H1 (cell line): ENCODE measurements at regions not wholly inside any gene's neighbourhood (a gene's known extent, or its start where the extent isn't known, plus 50 kb on each side); places are given as distances from the start of the nearest gene placed in this dataset.

Experiments
- CTCF ChIA-PET: fragments of 300-600 bp; sonication (Branson Sonifier 250); formaldehyde crosslinking; loops from one replicate; lab custom pipeline; 2021; ENCODE audit not compliant: partially characterized antibody; lab: Charles Lee
- POLR2A ChIA-PET: fragments of 300-600 bp; sonication (Branson Sonifier 250); formaldehyde crosslinking; loops from one replicate; lab custom pipeline; 2021; ENCODE audit warnings: inconsistent platforms; ENCODE audit not compliant: partially characterized antibody; lab: Charles Lee
- DNase-seq, 2 experiments: peaks; one replicate each; pipeline versions ENCODE4 v3.0.0 to v3.0.0-alpha.2; 2010 to 2022; ENCODE audit warnings: low spot score in 2 of 2, low read depth in 1 of 2, mixed read lengths in 1 of 2
- FAIRE-seq: peaks from 2 replicates; lab custom pipeline; 2011; peaks lifted over from hg19 to GRCh38; lab: Jason Lieb, UNC
- H2AFZ ChIP-seq: 2 replicates; pipeline ENCODE4 v1.8.1; 2012; ENCODE audit warnings: low read length, inconsistent platforms
- H2AK5ac ChIP-seq: 2 replicates; pipeline ENCODE4 v1.6.1; 2013; ENCODE audit warnings: low read depth, low read length
- H2BK120ac ChIP-seq: replicated peaks from 2 replicates; pipeline ENCODE3; 2013; ENCODE audit warnings: low read depth, low read length, inconsistent platforms
- H2BK12ac ChIP-seq: 2 replicates; pipeline ENCODE4 v1.6.1; 2013; ENCODE audit warnings: low read depth, low read length
- H2BK15ac ChIP-seq: 2 replicates; pipeline ENCODE4 v1.6.1; 2013; ENCODE audit warnings: low read length
- H2BK20ac ChIP-seq: 2 replicates; pipeline ENCODE4 v1.6.1; 2013; ENCODE audit warnings: low read length
- H2BK5ac ChIP-seq: 2 replicates; pipeline ENCODE4 v1.6.1; 2013; ENCODE audit warnings: low read depth, low read length
- H3K14ac ChIP-seq: 2 replicates; pipeline ENCODE4 v1.6.1; 2013; ENCODE audit warnings: inconsistent platforms; ENCODE audit not compliant: insufficient read length
- H3K18ac ChIP-seq: 2 replicates; pipeline ENCODE4 v1.6.1; 2013; ENCODE audit warnings: low read length; ENCODE audit errors: extremely low read depth
- H3K23ac ChIP-seq: 2 replicates; pipeline ENCODE4 v1.6.1; 2013; ENCODE audit warnings: inconsistent platforms; ENCODE audit not compliant: insufficient read length
- H3K23me2 ChIP-seq: 2 replicates; pipeline ENCODE4 v1.6.1; 2013; ENCODE audit warnings: low read depth, low read length
- H3K27ac ChIP-seq: 2 replicates; pipeline ENCODE4 v1.6.1; 2011; ENCODE audit warnings: low read depth, low read length, inconsistent platforms
- H3K27me3 ChIP-seq, 4 experiments: replicated peaks in 1 of 4; 1 replicate in 1 of 4; 2 replicates in 3 of 4; pipeline versions ENCODE4 v1.6.1 to v1.8.1; 2011 to 2013; ENCODE audit warnings: low read length in 3 of 4, mild to moderate bottlenecking in 3 of 4, inconsistent platforms in 2 of 4, mixed read lengths in 2 of 4, moderate library complexity in 1 of 4; ENCODE audit not compliant: control insufficient read depth in 3 of 4, insufficient read depth in 3 of 4; ENCODE audit errors: extremely low read depth in 1 of 4
- H3K36me3 ChIP-seq, 4 experiments: 2 replicates each; pipeline versions ENCODE4 v1.6.1 to v1.8.1; 2011 to 2013; ENCODE audit warnings: mild to moderate bottlenecking in 4 of 4, low read length in 3 of 4, moderate library complexity in 2 of 4, control low read depth in 1 of 4, inconsistent platforms in 1 of 4; ENCODE audit not compliant: insufficient read depth in 4 of 4, control insufficient read depth in 2 of 4
- H3K4ac ChIP-seq: replicated peaks from 2 replicates; pipeline ENCODE3; 2013; ENCODE audit warnings: low read length, low read depth, mixed read lengths, inconsistent platforms; ENCODE audit not compliant: insufficient read length
- H3K4me1 ChIP-seq, 4 experiments: replicated peaks in 1 of 4; 1 replicate in 1 of 4; 2 replicates in 3 of 4; pipeline versions ENCODE4 v1.6.1 to v1.8.1; 2011 to 2013; ENCODE audit warnings: low read length in 3 of 4, inconsistent platforms in 2 of 4, mixed read lengths in 1 of 4; ENCODE audit not compliant: insufficient read depth in 4 of 4, control insufficient read depth in 3 of 4
- H3K4me2 ChIP-seq, 2 experiments: 2 replicates each; pipeline versions ENCODE4 v1.6.1 to v1.8.1; 2011 to 2013; ENCODE audit warnings: low read depth in 2 of 2, low read length in 2 of 2, control low read depth in 1 of 2, inconsistent platforms in 1 of 2, mild to moderate bottlenecking in 1 of 2; ENCODE audit not compliant: insufficient read depth in 1 of 2
- H3K4me3 ChIP-seq, 4 experiments: fragments of 200-600, 300-600 bp in 1 of 4; sonication (generic), shearing (Covaris generic), sonication (Bioruptor Twin) in 1 of 4; 2 replicates each; pipeline versions ENCODE4 v1.5.1 to v1.8.1; 2011 to 2016; ENCODE audit warnings: low read length in 4 of 4, low read depth in 3 of 4, control low read depth in 2 of 4, inconsistent platforms in 2 of 4, mild to moderate bottlenecking in 2 of 4, mixed read lengths in 1 of 4, moderate library complexity in 1 of 4; ENCODE audit not compliant: insufficient read depth in 2 of 4; ENCODE audit errors: extremely low read depth in 1 of 4
- H3K56ac ChIP-seq: replicated peaks from 2 replicates; pipeline ENCODE3; 2013; ENCODE audit warnings: low read depth, mild to moderate bottlenecking, mixed read lengths, low read length, inconsistent platforms; ENCODE audit not compliant: insufficient read length
- H3K79me1 ChIP-seq: 2 replicates; pipeline ENCODE4 v1.6.1; 2013; ENCODE audit warnings: low read depth, low read length, control low read depth
- H3K79me2 ChIP-seq, 2 experiments: 2 replicates each; pipeline versions ENCODE4 v1.6.1 to v1.8.1; 2012 to 2013; ENCODE audit warnings: low read length in 2 of 2, mild to moderate bottlenecking in 2 of 2, inconsistent platforms in 1 of 2; ENCODE audit not compliant: insufficient read depth in 2 of 2, control insufficient read depth in 1 of 2
- H3K9ac ChIP-seq, 4 experiments: replicated peaks in 1 of 4; 1 replicate in 1 of 4; 2 replicates in 3 of 4; pipeline versions ENCODE4 v1.6.1 to v1.8.1; 2011 to 2013; ENCODE audit warnings: low read depth in 3 of 4, low read length in 3 of 4, control low read depth in 2 of 4, mild to moderate bottlenecking in 2 of 4, moderate library complexity in 2 of 4, inconsistent platforms in 1 of 4; ENCODE audit errors: extremely low read depth in 1 of 4
- H3K9me3 ChIP-seq, 2 experiments: 2 replicates each; pipeline versions ENCODE4 v1.6.1 to v1.8.1; 2012 to 2013; ENCODE audit warnings: mild to moderate bottlenecking in 2 of 2, moderate library complexity in 2 of 2, control low read depth in 1 of 2, inconsistent platforms in 1 of 2, low read depth in 1 of 2, low read length in 1 of 2, mixed read lengths in 1 of 2; ENCODE audit not compliant: insufficient read depth in 2 of 2
- H4K20me1 ChIP-seq, 2 experiments: replicated peaks in 1 of 2; 2 replicates each; pipeline versions ENCODE3 to v1.8.1; 2011 to 2013; ENCODE audit warnings: inconsistent platforms in 2 of 2, low read length in 2 of 2, mild to moderate bottlenecking in 1 of 2; ENCODE audit not compliant: insufficient read depth in 2 of 2, control insufficient read depth in 1 of 2
- H4K5ac ChIP-seq: 2 replicates; pipeline ENCODE4 v1.6.1; 2013; ENCODE audit warnings: low read length, low read depth, mixed read lengths, inconsistent platforms; ENCODE audit not compliant: insufficient read length
- H4K8ac ChIP-seq: 2 replicates; pipeline ENCODE4 v1.8.0; 2013; ENCODE audit warnings: mild to moderate bottlenecking, moderate library complexity, low read length, inconsistent platforms; ENCODE audit not compliant: insufficient read depth; ENCODE audit errors: extremely low read depth
- H4K91ac ChIP-seq: replicated peaks from 2 replicates; pipeline ENCODE3; 2013; ENCODE audit warnings: low read length, mixed read lengths, inconsistent platforms; ENCODE audit not compliant: insufficient read length
- ATF3 ChIP-seq: IDR thresholded peaks from 2 replicates; pipeline ENCODE4 v1.6.1; 2011; ENCODE audit warnings: low read depth, mild to moderate bottlenecking, low read length; ENCODE audit not compliant: insufficient read depth
- WGBS, 2 experiments: shearing (Covaris generic) in 1 of 2; methylation state at CpG; one replicate each; pipeline versions ENCODE4 v1.1.6 to v1.1.7; 2013 to 2015; ENCODE audit warnings: low lambda C conversion rate in 2 of 2, mixed read lengths in 2 of 2, inconsistent platforms in 1 of 2, low coverage in 1 of 2, missing lambda C conversion rate in 1 of 2; ENCODE audit not compliant: insufficient replicate concordance in 2 of 2, insufficient coverage in 1 of 2, insufficient read length in 1 of 2; ENCODE audit errors: extremely low coverage in 1 of 2, missing lambda C conversion rate in 1 of 2; 5-methylcytosine and 5-hydroxymethylcytosine counted together

DNA sequence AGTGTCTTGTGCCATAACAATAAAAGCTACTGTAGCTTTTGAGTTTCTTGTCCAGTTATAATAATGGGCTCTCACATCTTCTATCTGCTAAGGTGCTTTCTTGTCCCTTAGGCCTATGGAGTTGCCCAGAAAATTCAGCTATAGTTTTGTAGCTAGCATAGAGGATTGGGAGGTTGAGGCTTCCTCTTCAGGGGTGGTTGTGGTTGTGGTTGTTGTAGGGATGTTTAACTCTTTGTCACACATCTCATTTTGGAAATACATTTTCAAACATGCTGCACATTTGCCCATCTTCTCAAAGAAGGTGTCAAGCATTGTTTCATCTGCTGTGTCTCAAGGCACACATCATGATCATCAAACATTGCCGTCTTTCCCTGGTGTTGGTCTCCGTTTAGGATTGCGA is 65.0 kb downstream of the ATXN3L start:
- Histone ChIP-seq H2AK5ac (no peak overlapping the region), H4K8ac (no peak overlapping the region), H4K20me1 (no peaks in the 10 kb centered on the region), H2BK12ac (no peak overlapping the region), H3K56ac (no peak overlapping the region), H2BK20ac (no peak overlapping the region), H3K14ac (no peak overlapping the region), H2AFZ (no peak overlapping the region), H3K27ac (no peak overlapping the region), H2BK5ac (no peak overlapping the region), H3K36me3 (no peaks in the 10 kb centered on the region), H3K79me2 (no peaks in the 10 kb centered on the region), H2BK120ac (no peak overlapping the region), H3K4me3 (no peak overlapping the region), H3K9ac (no peak overlapping the region), H3K27me3 (no peaks in the 10 kb centered on the region), H2BK15ac (no peak overlapping the region), H3K4me1 (no peaks in the 10 kb centered on the region), H3K23ac (no peak overlapping the region), H4K5ac (no peak overlapping the region), H3K9me3 (no peaks in the 10 kb centered on the region), H3K18ac (no peak overlapping the region), H4K91ac (no peak overlapping the region), H3K79me1 (no peaks in the 10 kb centered on the region), H3K4ac (no peak overlapping the region), H3K4me2 (no peak overlapping the region), H3K23me2 (no peaks in the 10 kb centered on the region)
- ChIA-PET POLR2A (no interaction called here), CTCF (interaction anchor here (1.1 to 1.6 kb wide), 3 partner anchors 13 to 56 kb away, joined by 3 to 4 read pairs (median 3); no protein-coding TSS in a partner anchor)
- no peak for DNase-seq
- FAIRE-seq: no peak
- TF ChIP-seq ATF3: no peak
- 100% methylated on average over 1 of the region's 3 CpGs; no CpG with 5 or more reads in 1 of the 2 experiments for WGBS, 2 experiments
